AG20443 (cell line): ENCODE measurements at regions not wholly inside any gene's neighbourhood (a gene's known extent, or its start where the extent isn't known, plus 50 kb on each side); places are given as distances from the start of the nearest gene placed in this dataset.
A peak's percentile ranks its signal among the peaks of the same experiment; 100 is the strongest.
"Not testable (repeated sequence)": the region's sequence is repeated elsewhere in the genome, so short reads cannot be mapped to it uniquely, and the experiment has no call there.

Experiments
- DNase-seq: peaks from one replicate; pipeline ENCODE4 v3.0.0; 2012; ENCODE audit warnings: low spot score, mixed read lengths

DNA sequence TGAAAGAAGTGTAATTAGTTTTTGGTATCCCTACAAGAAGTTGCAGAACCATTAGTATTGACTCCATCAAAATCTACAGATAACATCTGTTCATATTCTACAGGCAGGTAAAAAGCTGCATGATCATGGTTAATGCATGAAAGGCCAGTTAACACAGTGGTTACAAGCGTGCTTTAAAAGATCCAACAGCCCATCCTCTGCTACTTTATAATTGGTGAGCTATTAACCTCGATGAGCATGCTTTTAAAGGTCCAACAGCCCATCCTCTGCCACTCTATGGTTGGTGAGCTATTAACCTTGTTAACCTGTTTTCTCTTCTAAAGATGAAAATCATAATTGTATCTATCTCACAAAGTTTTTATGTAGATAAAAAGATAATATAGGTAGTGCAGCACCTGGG, 289.3 kb downstream of the DUSP6 start:
- DNase-seq, result no peak

- DNase-seq, result peak; percentile 30
These were observed 292.4 kb downstream of the DUSP6 start for GRCh38 chr12:89059721-89060541.

DNA sequence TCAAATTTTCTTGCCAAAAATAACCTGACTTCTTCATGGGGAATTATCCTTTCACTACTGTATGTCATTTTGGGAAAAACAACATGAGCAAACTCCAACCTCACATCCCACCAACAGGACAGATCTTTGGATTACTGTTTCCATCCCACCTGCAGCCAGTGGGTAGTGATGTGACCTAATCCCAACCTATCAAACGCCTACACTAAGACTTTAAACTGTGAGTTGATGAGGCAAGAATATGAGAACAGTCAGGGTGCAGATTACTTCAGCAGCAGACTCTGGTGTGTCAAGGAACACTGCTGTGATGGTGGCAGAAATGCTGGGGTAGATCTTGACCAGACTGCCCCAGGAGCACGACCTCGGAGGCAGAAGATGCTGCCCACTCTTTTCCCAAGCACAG, 293.2 kb downstream of the DUSP6 start:
- no peak for DNase-seq

DNA sequence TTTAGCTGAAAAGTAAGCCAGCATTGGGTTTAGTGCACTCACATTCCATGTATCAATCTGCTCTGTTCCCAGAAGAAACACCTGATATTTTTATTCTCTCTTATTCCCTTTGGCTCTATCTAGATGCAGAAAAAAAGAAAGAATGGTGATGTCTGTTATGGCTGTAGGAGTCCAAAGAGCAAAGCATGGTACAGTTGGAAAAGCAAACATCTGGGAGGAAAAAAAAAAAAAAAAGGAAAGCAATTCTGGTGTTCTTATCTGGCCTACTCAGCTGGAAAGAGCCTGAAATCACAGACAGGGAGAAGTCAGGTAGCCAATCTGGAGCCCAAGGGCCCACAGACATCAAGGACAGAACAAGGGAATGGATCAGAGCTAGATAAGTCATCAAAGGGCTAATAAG, 293.9 kb downstream of the DUSP6 start:
- DNase-seq, result no peak

DNA sequence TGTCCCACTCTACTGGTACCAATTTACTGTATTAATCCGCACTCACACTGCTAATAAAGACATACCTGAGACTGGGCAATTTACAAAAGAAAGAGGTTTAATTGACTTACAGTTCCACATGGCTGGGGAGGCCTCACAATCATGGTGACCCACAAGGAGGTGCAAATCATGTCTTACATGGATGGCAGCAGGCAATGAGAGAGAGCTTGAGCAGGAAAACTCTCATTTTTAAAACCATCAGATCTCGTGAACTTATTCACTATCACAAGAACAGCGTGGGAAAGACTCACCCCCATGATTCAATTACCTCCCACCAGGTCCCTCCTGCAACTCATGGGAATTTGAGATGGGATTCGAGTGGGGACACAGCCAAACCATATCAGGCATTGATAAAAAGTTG, 298.5 kb downstream of the DUSP6 start:
- not testable (repeated sequence) for DNase-seq

DNA sequence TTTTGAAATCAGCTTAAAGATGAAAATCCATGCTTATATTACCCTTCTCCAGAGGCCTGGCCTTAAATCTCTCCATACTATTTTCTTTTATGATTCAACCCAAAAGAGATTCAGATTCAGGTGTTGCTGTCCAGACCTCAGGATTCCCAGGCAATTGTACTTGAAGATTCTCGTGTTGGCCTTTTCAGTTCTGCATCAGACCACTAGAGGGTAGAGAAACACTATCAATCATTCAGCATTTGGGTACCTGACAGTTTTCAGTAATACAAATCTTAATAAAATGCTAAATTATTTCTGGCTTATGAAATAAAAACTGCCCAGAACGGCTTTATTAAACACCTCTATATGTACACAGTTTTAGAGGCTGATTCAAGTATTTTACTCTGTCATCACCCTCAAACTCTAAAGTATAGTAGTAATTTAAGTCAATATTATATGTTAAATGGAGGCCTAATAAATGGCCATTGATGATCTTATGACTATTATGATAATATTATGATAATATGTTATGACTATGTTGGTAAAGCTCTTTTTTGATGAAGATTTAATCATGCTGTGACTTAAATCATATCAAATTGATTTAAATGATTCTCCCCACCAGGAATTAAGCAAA, 301.1 kb downstream of the DUSP6 start:
- DNase-seq, result peak; percentile 68

GRCh38 chr12:89047856-89048418, 304.4 kb downstream of the DUSP6 start:
- no peak for DNase-seq

DNA sequence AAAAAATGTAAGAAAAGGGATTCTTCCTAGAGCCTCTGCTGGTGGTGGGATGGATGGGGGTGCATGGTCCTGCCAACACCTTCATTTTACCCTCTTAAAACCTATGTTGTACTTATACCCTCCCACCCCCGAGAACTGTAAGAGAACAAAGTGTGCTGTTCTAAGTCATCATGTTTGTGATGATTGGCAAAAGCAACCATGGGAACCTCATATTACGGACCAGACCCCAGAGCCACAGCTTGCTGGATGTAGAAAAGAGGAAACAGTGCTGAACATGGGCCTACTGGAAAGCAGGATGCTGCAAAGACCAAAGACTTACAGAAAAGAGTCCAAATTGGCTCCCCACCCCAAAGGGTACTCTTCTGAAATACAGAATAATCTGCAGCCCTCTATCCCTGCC, 311.2 kb downstream of the DUSP6 start:
- no peak for DNase-seq

GRCh38 chr12:89040146-89040964, 311.9 kb downstream of the DUSP6 start:
- no peak for DNase-seq

DNA sequence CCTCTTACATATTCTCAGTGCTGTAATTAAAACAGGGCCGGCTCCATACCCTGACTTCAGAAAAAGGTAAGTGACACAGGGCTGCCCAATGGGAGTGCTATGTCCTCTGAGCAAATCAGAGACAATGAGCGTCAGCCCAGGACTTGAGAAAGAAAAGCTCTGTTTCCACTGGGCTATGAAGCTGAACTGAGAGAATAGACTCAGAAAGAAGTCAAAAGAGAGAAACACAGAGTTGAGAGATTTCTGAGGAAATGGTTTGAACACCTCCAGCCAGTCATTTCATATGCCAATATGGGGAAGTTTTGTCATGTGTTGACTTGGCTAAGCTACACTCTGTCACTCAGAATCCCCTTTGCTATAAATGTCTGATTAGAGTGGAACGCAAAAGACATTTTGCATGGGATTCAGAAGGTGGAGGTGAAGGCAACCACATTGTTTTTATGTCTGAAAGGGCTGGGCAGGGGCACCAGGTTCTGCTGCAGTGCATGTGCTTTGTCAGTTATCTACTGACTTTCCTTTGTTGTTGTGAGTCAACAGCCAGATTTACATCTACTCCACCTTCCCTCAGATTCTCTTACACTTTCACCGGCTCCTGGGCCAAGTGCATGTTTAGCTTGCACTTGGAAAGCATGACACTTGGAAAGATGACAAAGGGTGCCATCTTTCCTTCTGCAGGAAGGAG, 313.3 kb downstream of the DUSP6 start:
- no peak for DNase-seq

DNA sequence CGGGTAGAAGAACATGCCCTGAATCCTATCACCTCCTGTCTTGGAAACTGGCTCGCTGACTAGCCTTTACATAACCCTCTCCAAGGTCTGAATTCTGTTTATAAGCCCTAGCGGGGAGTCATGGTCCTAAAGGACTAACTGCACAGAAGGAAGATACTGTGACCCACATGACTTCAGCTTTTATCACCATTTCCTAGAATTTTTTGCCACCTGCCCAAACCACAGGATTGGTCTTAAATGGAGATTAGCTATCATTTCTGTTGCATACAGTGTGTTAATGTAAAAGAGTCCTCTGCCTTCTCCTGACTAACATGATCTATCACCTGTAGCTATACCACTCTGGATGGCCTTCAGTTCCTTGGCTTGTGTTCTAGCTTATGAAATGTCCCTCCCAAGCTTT, 319.2 kb downstream of the DUSP6 start:
- no peak for DNase-seq

- peak; percentile 8 for DNase-seq
These were observed 322.3 kb downstream of the DUSP6 start for GRCh38 chr12:89029961-89030360.

DNA sequence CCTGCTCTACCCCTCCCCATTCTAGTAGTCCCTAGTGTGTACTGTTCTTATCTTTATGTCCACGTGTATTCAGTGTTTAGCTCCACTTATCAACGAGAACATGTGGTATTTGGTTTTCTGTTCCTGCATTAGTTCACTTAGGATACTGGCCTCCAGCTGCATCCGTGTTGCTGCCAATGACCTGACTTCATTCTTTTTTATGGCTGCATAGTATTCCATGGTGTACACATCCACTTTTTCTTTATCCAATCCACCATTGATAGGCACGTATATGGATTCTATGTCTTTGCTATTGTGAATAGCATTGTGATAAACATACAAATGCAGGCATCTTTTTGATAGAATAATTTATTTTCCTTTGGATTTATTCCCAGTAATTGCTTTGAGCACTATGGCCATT, 327.7 kb downstream of the DUSP6 start:
- DNase-seq, result no peak

DNA sequence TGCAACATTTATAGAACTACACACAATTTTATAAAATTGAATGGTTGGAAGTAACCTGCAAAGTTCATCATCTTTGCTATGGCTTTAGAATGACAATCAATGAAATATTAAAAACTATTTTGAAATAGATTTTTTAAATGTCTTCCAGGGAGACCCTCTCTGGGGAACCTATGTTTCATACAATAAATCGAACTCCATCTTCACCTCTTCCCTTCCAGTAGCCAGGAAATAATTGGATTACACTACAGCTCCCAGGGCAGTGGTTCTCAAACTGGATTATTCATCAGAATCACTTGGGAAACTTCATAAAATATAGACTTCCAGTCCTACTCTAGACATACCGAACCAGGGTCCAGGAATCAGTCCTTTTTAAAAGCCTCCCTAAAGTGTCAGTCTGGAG, 328.4 kb downstream of the DUSP6 start:
- no peak for DNase-seq

DNA sequence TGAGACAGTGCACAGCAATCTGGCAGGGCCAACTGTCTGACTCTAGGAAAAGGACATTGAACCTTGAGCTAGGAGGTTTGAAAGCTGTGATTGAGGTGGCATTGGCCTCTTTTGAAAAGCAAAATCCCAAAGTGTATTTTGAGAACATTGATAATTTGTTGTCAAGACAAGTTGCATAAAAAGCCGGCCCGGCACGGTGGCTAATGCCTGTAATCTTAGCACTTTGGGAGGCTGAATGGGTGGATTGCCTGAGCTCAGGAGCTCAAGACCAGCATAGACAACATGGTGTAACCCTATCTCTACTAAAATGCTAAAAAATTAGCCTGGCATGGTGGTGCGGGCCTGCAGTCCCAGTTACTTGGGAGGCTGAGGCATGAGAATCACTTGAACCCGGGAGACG, 331.6 kb downstream of the DUSP6 start:
- DNase-seq, result no peak

- no peak for DNase-seq
These were observed 332.2 kb downstream of the DUSP6 start for GRCh38 chr12:89020121-89020480.

- peak; percentile 84 for DNase-seq
These were observed 332.7 kb downstream of the DUSP6 start for GRCh38 chr12:89019439-89020120.

DNA sequence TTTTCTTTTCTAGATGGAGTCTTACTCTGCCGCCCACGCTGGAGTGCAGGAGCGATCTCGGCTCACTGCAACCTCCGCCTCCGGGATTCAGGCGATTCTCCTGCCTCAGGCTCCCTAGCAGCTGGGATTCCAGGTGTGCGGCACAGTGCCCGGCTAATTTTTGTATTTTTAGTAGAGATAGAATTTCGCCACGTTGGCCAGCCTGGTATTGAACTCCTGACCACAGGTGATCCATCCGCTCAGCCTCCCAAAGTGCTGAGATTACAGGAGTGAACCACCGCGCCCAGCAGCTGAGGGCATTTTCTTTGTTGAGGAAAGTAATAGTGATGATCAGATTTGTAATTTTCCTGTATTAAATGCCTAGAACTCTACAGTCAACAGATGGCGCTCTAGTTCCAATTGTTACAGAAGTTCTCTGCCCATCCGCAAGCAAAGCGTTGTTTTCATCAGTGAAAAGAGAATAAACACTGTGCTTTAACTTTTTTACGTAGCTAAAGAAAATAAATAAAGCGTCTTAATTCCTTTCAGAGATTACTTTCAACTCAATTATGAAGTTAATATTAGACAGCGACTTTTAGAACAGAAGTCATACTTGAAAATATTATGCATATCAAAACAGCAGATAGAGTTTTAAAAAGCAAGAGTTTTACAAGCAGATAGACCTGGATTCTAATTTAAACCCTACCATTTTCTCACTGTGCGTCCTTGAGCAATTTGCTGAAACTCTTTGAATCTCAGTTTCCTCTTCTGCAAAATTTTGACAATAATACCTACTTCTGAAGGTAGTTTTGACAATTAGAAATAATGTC, 335.1 kb downstream of the DUSP6 start:
- peak; percentile 55 for DNase-seq

GRCh38 chr12:89015419-89015818, 336.9 kb downstream of the DUSP6 start:
- no peak for DNase-seq

GRCh38 chr12:88998421-88998820, 353.9 kb downstream of the DUSP6 start:
- peak; percentile 39 for DNase-seq
